Activated naive CD4-positive, alpha-beta T cell treated with anti-CD3 and anti-CD28 coated beads, Interleukin-2, amount 10 ng/mL, durations not matched to agents 7 days and 5 days (primary cell): ENCODE measurements at regions not wholly inside any gene's neighbourhood (a gene's known extent, or its start where the extent isn't known, plus 50 kb on each side); places are given as distances from the start of the nearest gene placed in this dataset.

Experiments
- CTCF ChIA-PET: fragments of 350-600 bp; sonication (Branson Sonifier 250); formaldehyde crosslinking; loops from one replicate; lab custom pipeline; 2021; ENCODE audit warnings: antibody characterized with exemption; lab: Charles Lee
- DNase-seq: peaks from one replicate; pipeline ENCODE4 v3.0.0-alpha.2; 2020
- H3K27ac Mint-ChIP-seq: one replicate; pipeline ENCODE4 v1.8.0; 2021; ENCODE audit warnings: mild to moderate bottlenecking, moderate library complexity, mixed read lengths
- H3K27me3 Mint-ChIP-seq: one replicate; pipeline ENCODE4 v1.8.0; 2021; ENCODE audit warnings: mild to moderate bottlenecking, mixed read lengths
- H3K36me3 Mint-ChIP-seq: one replicate; pipeline ENCODE4 v1.8.0; 2021; ENCODE audit warnings: mixed read lengths
- H3K4me1 Mint-ChIP-seq: one replicate; pipeline ENCODE4 v1.8.0; 2021; ENCODE audit warnings: mixed read lengths
- H3K4me3 Mint-ChIP-seq: one replicate; pipeline ENCODE4 v1.8.0; 2021; ENCODE audit warnings: mild to moderate bottlenecking, moderate library complexity, mixed read lengths
- H3K9me3 Mint-ChIP-seq: one replicate; pipeline ENCODE4 v1.8.0; 2021; ENCODE audit warnings: mixed read lengths

- no peaks in the 10 kb centered on the region for H3K36me3 Mint-ChIP-seq
- peaks cover 1% of the 10 kb centered on the region for H3K9me3 Mint-ChIP-seq
- CTCF ChIA-PET: no interaction called here
- no peak overlapping the region for H3K27ac Mint-ChIP-seq
- no peaks in the 10 kb centered on the region for H3K27me3 Mint-ChIP-seq
- DNase-seq: no peak
- no peaks in the 10 kb centered on the region for H3K4me1 Mint-ChIP-seq
- H3K4me3 Mint-ChIP-seq: no peak overlapping the region
These were observed 387.2 kb upstream of the DCC start for GRCh38 chr18:51952844-51953243.

GRCh38 chr18:51953521-51953920 is 386.5 kb upstream of the DCC start:
- H3K27me3 Mint-ChIP-seq: no peaks in the 10 kb centered on the region
- peaks cover 1% of the 10 kb centered on the region for H3K9me3 Mint-ChIP-seq
- CTCF ChIA-PET: no interaction called here
- DNase-seq: no peak
- H3K4me1 Mint-ChIP-seq: no peaks in the 10 kb centered on the region
- no peak overlapping the region for H3K27ac Mint-ChIP-seq
- H3K36me3 Mint-ChIP-seq: no peaks in the 10 kb centered on the region
- H3K4me3 Mint-ChIP-seq: no peak overlapping the region

- Mint-ChIP-seq H3K27me3 (no peaks in the 10 kb centered on the region), H3K4me1 (no peaks in the 10 kb centered on the region), H3K9me3 (peaks cover 5% of the 10 kb centered on the region), H3K27ac (no peak overlapping the region), H3K36me3 (no peaks in the 10 kb centered on the region), H3K4me3 (no peak overlapping the region)
- CTCF ChIA-PET: no interaction called here
- no peak for DNase-seq
These were observed 384.9 kb upstream of the DCC start for GRCh38 chr18:51955136-51955535.

GRCh38 chr18:51957001-51957400 is 383.0 kb upstream of the DCC start:
- Mint-ChIP-seq H3K4me3 (no peak overlapping the region), H3K27me3 (no peaks in the 10 kb centered on the region), H3K36me3 (no peaks in the 10 kb centered on the region), H3K4me1 (no peaks in the 10 kb centered on the region), H3K9me3 (peaks cover 5% of the 10 kb centered on the region), H3K27ac (no peak overlapping the region)
- CTCF ChIA-PET: no interaction called here
- DNase-seq: no peak

- no peak overlapping the region for H3K4me3 Mint-ChIP-seq
- no peaks in the 10 kb centered on the region for H3K27me3 Mint-ChIP-seq
- H3K9me3 Mint-ChIP-seq: no peaks in the 10 kb centered on the region
- H3K4me1 Mint-ChIP-seq: no peaks in the 10 kb centered on the region
- H3K27ac Mint-ChIP-seq: no peak overlapping the region
- DNase-seq: no peak
- no peaks in the 10 kb centered on the region for H3K36me3 Mint-ChIP-seq
- CTCF ChIA-PET: no interaction called here
These were observed 359.9 kb upstream of the DCC start for GRCh38 chr18:51980101-51980500.

- CTCF ChIA-PET: no interaction called here
- H3K4me1 Mint-ChIP-seq: no peaks in the 10 kb centered on the region
- no peaks in the 10 kb centered on the region for H3K36me3 Mint-ChIP-seq
- DNase-seq: no peak
- peaks cover 4% of the 10 kb centered on the region for H3K9me3 Mint-ChIP-seq
- no peak overlapping the region for H3K27ac Mint-ChIP-seq
- H3K4me3 Mint-ChIP-seq: no peak overlapping the region
- H3K27me3 Mint-ChIP-seq: no peaks in the 10 kb centered on the region
These were observed 351.7 kb upstream of the DCC start for GRCh38 chr18:51988277-51988676.

- CTCF ChIA-PET: no interaction called here
- no peak for DNase-seq
- H3K27ac Mint-ChIP-seq: no peak overlapping the region
- H3K4me1 Mint-ChIP-seq: no peaks in the 10 kb centered on the region
- H3K9me3 Mint-ChIP-seq: peaks cover 4% of the 10 kb centered on the region
- H3K36me3 Mint-ChIP-seq: no peaks in the 10 kb centered on the region
- no peaks in the 10 kb centered on the region for H3K27me3 Mint-ChIP-seq
- no peak overlapping the region for H3K4me3 Mint-ChIP-seq
These were observed 342.9 kb upstream of the DCC start for GRCh38 chr18:51997129-51997528.

- no peaks in the 10 kb centered on the region for H3K27me3 Mint-ChIP-seq
- DNase-seq: no peak
- CTCF ChIA-PET: no interaction called here
- H3K36me3 Mint-ChIP-seq: no peaks in the 10 kb centered on the region
- no peak overlapping the region for H3K27ac Mint-ChIP-seq
- no peaks in the 10 kb centered on the region for H3K9me3 Mint-ChIP-seq
- no peaks in the 10 kb centered on the region for H3K4me1 Mint-ChIP-seq
- H3K4me3 Mint-ChIP-seq: no peak overlapping the region
These were observed 341.9 kb upstream of the DCC start for GRCh38 chr18:51998066-51998465.

- H3K9me3 Mint-ChIP-seq: no peaks in the 10 kb centered on the region
- H3K27me3 Mint-ChIP-seq: no peaks in the 10 kb centered on the region
- H3K36me3 Mint-ChIP-seq: no peaks in the 10 kb centered on the region
- no peaks in the 10 kb centered on the region for H3K4me1 Mint-ChIP-seq
- H3K27ac Mint-ChIP-seq: no peak overlapping the region
- no peak overlapping the region for H3K4me3 Mint-ChIP-seq
- DNase-seq: no peak
- CTCF ChIA-PET: no interaction called here
These were observed 341.3 kb upstream of the DCC start for GRCh38 chr18:51998711-51999110.

- Mint-ChIP-seq H3K4me3 (no peak overlapping the region), H3K27me3 (no peaks in the 10 kb centered on the region)
- CTCF ChIA-PET: no interaction called here
These were observed 340.6 kb upstream of the DCC start for GRCh38 chr18:51999351-51999750.

GRCh38 chr18:52000435-52000834 is 339.6 kb upstream of the DCC start:
- CTCF ChIA-PET: no interaction called here
- no peaks in the 10 kb centered on the region for H3K27me3 Mint-ChIP-seq
- H3K9me3 Mint-ChIP-seq: no peaks in the 10 kb centered on the region
- no peaks in the 10 kb centered on the region for H3K4me1 Mint-ChIP-seq
- no peak overlapping the region for H3K4me3 Mint-ChIP-seq
- H3K36me3 Mint-ChIP-seq: no peaks in the 10 kb centered on the region
- no peak overlapping the region for H3K27ac Mint-ChIP-seq
- no peak for DNase-seq

More at GRCh38 chr18:51999351-51999750, 340.6 kb upstream of the DCC start:
- H3K36me3 Mint-ChIP-seq: no peaks in the 10 kb centered on the region
- H3K4me1 Mint-ChIP-seq: no peaks in the 10 kb centered on the region
- H3K9me3 Mint-ChIP-seq: no peaks in the 10 kb centered on the region
- DNase-seq: no peak
- H3K27ac Mint-ChIP-seq: no peak overlapping the region

- Mint-ChIP-seq H3K36me3 (no peaks in the 10 kb centered on the region), H3K27ac (no peak overlapping the region), H3K9me3 (no peaks in the 10 kb centered on the region), H3K27me3 (no peaks in the 10 kb centered on the region), H3K4me3 (no peak overlapping the region), H3K4me1 (no peaks in the 10 kb centered on the region)
- no peak for DNase-seq
- CTCF ChIA-PET: no interaction called here
These were observed 338.9 kb upstream of the DCC start for GRCh38 chr18:52001106-52001505.

GRCh38 chr18:52002600-52002999 is 337.4 kb upstream of the DCC start:
- Mint-ChIP-seq H3K27me3 (no peaks in the 10 kb centered on the region), H3K4me3 (no peak overlapping the region), H3K4me1 (no peaks in the 10 kb centered on the region), H3K36me3 (no peaks in the 10 kb centered on the region), H3K9me3 (no peaks in the 10 kb centered on the region), H3K27ac (no peak overlapping the region)
- CTCF ChIA-PET: no interaction called here
- no peak for DNase-seq

GRCh38 chr18:52007105-52007504 is 332.9 kb upstream of the DCC start:
- H3K4me1 Mint-ChIP-seq: no peaks in the 10 kb centered on the region
- no peaks in the 10 kb centered on the region for H3K27me3 Mint-ChIP-seq
- no peak overlapping the region for H3K4me3 Mint-ChIP-seq
- DNase-seq: no peak
- H3K27ac Mint-ChIP-seq: no peak overlapping the region
- CTCF ChIA-PET: no interaction called here
- H3K9me3 Mint-ChIP-seq: peaks cover 2% of the 10 kb centered on the region
- H3K36me3 Mint-ChIP-seq: no peaks in the 10 kb centered on the region

GRCh38 chr18:52008330-52008729 is 331.7 kb upstream of the DCC start:
- Mint-ChIP-seq H3K4me3 (no peak overlapping the region), H3K27me3 (no peaks in the 10 kb centered on the region), H3K4me1 (no peaks in the 10 kb centered on the region), H3K9me3 (peaks cover 2% of the 10 kb centered on the region), H3K36me3 (no peaks in the 10 kb centered on the region), H3K27ac (no peak overlapping the region)
- CTCF ChIA-PET: no interaction called here
- no peak for DNase-seq

GRCh38 chr18:52008736-52009135 is 331.3 kb upstream of the DCC start:
- H3K36me3 Mint-ChIP-seq: no peaks in the 10 kb centered on the region
- peaks cover 2% of the 10 kb centered on the region for H3K9me3 Mint-ChIP-seq
- H3K4me1 Mint-ChIP-seq: no peaks in the 10 kb centered on the region
- H3K4me3 Mint-ChIP-seq: no peak overlapping the region
- H3K27me3 Mint-ChIP-seq: no peaks in the 10 kb centered on the region
- no peak overlapping the region for H3K27ac Mint-ChIP-seq
- CTCF ChIA-PET: no interaction called here
- no peak for DNase-seq
